HL-60 (cell line): ENCODE measurements at regions not wholly inside any gene's neighbourhood (a gene's known extent, or its start where the extent isn't known, plus 50 kb on each side); places are given as distances from the start of the nearest gene placed in this dataset.

Source experiments
- DNase-seq, 2 experiments: peaks; one replicate each; pipeline ENCODE4 v3.0.0-alpha.2; 2010 to 2020; ENCODE audit warnings: low read depth in 1 of 2, low spot score in 1 of 2
- H3K27ac ChIP-seq: fragments of 250-450 bp; sonication (Bioruptor Pico); replicated peaks from 2 replicates; pipeline ENCODE4 v1.5.1; 2020; ENCODE audit warnings: mild to moderate bottlenecking, moderate library complexity
- H3K27me3 ChIP-seq: fragments of 250-450 bp; sonication (Bioruptor Pico); 2 replicates; pipeline ENCODE4 v1.5.1; 2021; ENCODE audit warnings: mild to moderate bottlenecking, moderate library complexity; ENCODE audit not compliant: insufficient read depth, poor library complexity, severe bottlenecking
- H3K4me3 ChIP-seq: replicated peaks from 2 replicates; pipeline ENCODE4 v1.5.1; 2011; ENCODE audit warnings: mild to moderate bottlenecking, control low read depth, low read length; ENCODE audit not compliant: insufficient read depth
- CTCF ChIP-seq: IDR thresholded peaks from one replicate; pipeline ENCODE4 v1.5.1; 2011; ENCODE audit warnings: low read length, control low read depth, inconsistent platforms; ENCODE audit not compliant: insufficient read depth
- GABPA ChIP-seq: IDR thresholded peaks from 2 replicates; pipeline ENCODE4 v1.6.1; 2012; ENCODE audit warnings: low read depth
- POLR2AphosphoS5 ChIP-seq: IDR thresholded peaks from 2 replicates; pipeline ENCODE4 v1.6.1; 2012; ENCODE audit warnings: low read depth
- REST ChIP-seq: IDR thresholded peaks from 2 replicates; pipeline ENCODE4 v1.6.1; 2012; ENCODE audit warnings: low read depth; ENCODE audit not compliant: insufficient replicate concordance
- SPI1 ChIP-seq: IDR thresholded peaks from 2 replicates; pipeline ENCODE4 v1.6.1; 2012; ENCODE audit warnings: low read depth, mild to moderate bottlenecking, borderline replicate concordance

- no peak for DNase-seq
- Histone ChIP-seq H3K4me3 (no peak overlapping the region), H3K27ac (no peak overlapping the region), H3K27me3 (no peaks in the 10 kb centered on the region)
- TF ChIP-seq CTCF: no peak
- TF ChIP-seq POLR2AphosphoS5: no peak
- no peak for TF ChIP-seq REST
- TF ChIP-seq GABPA: no peak
- no peak for TF ChIP-seq SPI1
These were observed 345.1 kb upstream of the C11orf87 start for GRCh38 chr11:109076870-109077269.

DNA sequence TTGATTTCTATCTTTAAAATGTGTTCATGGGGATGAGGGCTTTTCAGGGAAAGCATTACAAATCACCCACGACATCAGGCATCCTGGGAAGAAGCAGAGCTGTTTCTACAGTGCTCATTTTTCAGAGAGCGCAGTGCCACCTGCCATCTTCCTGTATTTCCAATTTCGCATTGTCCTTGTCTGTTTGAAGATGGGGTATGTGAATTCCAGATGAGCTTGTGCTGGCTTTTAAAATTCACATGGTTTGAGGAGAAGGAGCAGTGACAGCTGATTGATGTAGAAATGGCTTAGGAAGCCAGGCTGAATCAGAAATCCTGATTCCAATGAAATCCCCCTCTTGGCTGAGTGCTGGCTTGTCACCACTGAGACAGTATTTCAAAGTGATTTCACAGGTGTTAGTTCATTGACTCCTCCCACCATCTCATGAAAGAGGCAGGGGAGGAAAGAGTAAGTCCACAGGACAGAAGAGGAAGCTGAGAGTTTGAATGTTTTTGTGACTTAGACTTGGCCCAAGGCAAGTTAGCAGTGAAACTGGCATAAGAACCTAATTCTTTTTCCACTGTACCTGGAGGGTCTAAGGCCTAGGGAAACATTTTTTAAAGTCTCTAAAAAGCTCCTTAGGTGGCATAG, 344.6 kb upstream of the C11orf87 start:
- no peak overlapping the region for H3K27ac ChIP-seq
- DNase-seq: no peak
- H3K4me3 ChIP-seq: no peak overlapping the region
- H3K27me3 ChIP-seq: no peaks in the 10 kb centered on the region
- no peak for TF ChIP-seq REST
- TF ChIP-seq SPI1: no peak
- no peak for TF ChIP-seq CTCF
- no peak for TF ChIP-seq GABPA

GRCh38 chr11:109085708-109086373, 336.1 kb upstream of the C11orf87 start:
- TF ChIP-seq POLR2AphosphoS5: no peak
- TF ChIP-seq CTCF: no peak
- TF ChIP-seq GABPA: no peak
- no peak for TF ChIP-seq REST
- no peak for TF ChIP-seq SPI1
- DNase-seq: no peak
- Histone ChIP-seq H3K27ac (no peak overlapping the region), H3K4me3 (no peak overlapping the region), H3K27me3 (no peaks in the 10 kb centered on the region)
